HL-60 (cell line): ENCODE measurements at regions not wholly inside any gene's neighbourhood (a gene's known extent, or its start where the extent isn't known, plus 50 kb on each side); places are given as distances from the start of the nearest gene placed in this dataset.

ENCODE experiments used
- GABPA ChIP-seq: IDR thresholded peaks from 2 replicates; pipeline ENCODE4 v1.6.1; 2012; ENCODE audit warnings: low read depth
- POLR2AphosphoS5 ChIP-seq: IDR thresholded peaks from 2 replicates; pipeline ENCODE4 v1.6.1; 2012; ENCODE audit warnings: low read depth
- REST ChIP-seq: IDR thresholded peaks from 2 replicates; pipeline ENCODE4 v1.6.1; 2012; ENCODE audit warnings: low read depth; ENCODE audit not compliant: insufficient replicate concordance
- SPI1 ChIP-seq: IDR thresholded peaks from 2 replicates; pipeline ENCODE4 v1.6.1; 2012; ENCODE audit warnings: low read depth, mild to moderate bottlenecking, borderline replicate concordance
- TF ChIP-seq, protein P1 (sequence below): IDR thresholded peaks from one replicate; pipeline ENCODE4 v1.5.1; 2011; ENCODE audit warnings: low read length, control low read depth, inconsistent platforms; ENCODE audit not compliant: insufficient read depth

DNA sequence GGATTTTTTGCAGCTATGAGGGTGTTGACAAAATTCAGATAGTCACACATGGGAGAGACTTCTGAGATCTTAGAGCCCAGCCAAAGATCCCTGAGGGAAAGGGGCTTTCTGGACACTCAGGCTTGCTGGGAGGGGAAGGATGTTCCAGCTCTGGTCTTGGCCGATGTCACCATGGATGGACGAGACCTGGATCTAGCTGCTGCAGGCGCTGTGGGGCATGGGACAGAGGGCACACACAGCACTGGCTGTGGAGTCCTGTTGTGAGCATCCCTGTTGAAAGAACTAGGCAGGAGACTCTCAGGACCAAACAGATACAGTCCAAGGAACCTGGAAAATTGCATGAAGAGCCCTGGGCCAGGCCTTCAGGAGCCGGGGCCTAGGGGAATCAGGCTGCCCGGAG is 80.1 kb upstream of the SDK2 start:
- TF ChIP-seq, protein P1, sequence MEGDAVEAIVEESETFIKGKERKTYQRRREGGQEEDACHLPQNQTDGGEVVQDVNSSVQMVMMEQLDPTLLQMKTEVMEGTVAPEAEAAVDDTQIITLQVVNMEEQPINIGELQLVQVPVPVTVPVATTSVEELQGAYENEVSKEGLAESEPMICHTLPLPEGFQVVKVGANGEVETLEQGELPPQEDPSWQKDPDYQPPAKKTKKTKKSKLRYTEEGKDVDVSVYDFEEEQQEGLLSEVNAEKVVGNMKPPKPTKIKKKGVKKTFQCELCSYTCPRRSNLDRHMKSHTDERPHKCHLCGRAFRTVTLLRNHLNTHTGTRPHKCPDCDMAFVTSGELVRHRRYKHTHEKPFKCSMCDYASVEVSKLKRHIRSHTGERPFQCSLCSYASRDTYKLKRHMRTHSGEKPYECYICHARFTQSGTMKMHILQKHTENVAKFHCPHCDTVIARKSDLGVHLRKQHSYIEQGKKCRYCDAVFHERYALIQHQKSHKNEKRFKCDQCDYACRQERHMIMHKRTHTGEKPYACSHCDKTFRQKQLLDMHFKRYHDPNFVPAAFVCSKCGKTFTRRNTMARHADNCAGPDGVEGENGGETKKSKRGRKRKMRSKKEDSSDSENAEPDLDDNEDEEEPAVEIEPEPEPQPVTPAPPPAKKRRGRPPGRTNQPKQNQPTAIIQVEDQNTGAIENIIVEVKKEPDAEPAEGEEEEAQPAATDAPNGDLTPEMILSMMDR = no peak
- TF ChIP-seq POLR2AphosphoS5 (no peak), SPI1 (no peak), REST (no peak), GABPA (no peak)
